ENCODE measurements at regions not wholly inside any gene's neighbourhood (a gene's known extent, or its start where the extent isn't known, plus 50 kb on each side); places are given as distances from the start of the nearest gene placed in this dataset.

GRCh38 chr3:104677932-104678331 lies 688.8 kb upstream of the ALCAM start:
- Mint-ChIP-seq H3K36me3 (ENCODE audit: insufficient read depth, unreplicated experiment) (no peaks in the 10 kb centered on the region), H3K4me3 (ENCODE audit: unreplicated experiment) (no peak overlapping the region), H3K27ac (ENCODE audit: low read depth, unreplicated experiment) (no peak overlapping the region), H3K9me3 (ENCODE audit: unreplicated experiment) (no peaks in the 10 kb centered on the region), H3K4me1 (ENCODE audit: insufficient read depth, unreplicated experiment) (no peaks in the 10 kb centered on the region), H3K27me3 (ENCODE audit: insufficient read depth, unreplicated experiment) (no peaks in the 10 kb centered on the region)
- no peak for DNase-seq (ENCODE audit: unreplicated experiment)
- BruUV-seq (replicated peaks) = no TSS peak
- ChIA-PET CTCF (interaction anchor here (0.6 kb wide), 1 partner anchor 160 kb away, joined by 3 read pairs; no protein-coding TSS in a partner anchor), POLR2A (no interaction called here)
- intact Hi-C loops (cut with micrococcal nuclease) = no loop called here
- TF ChIP-seq CTCF (IDR thresholded peaks at IDR 0.05; ENCODE audit: unreplicated experiment) = no peak

- no peak overlapping the region for H3K27ac Mint-ChIP-seq (ENCODE audit: low read depth, unreplicated experiment)
- no peak for TF ChIP-seq CTCF (IDR thresholded peaks at IDR 0.05; ENCODE audit: unreplicated experiment)
- no TSS peak for BruUV-seq (replicated peaks)
- DNase-seq (ENCODE audit: unreplicated experiment) = no peak
- no peaks in the 10 kb centered on the region for H3K9me3 Mint-ChIP-seq (ENCODE audit: unreplicated experiment)
- H3K4me3 Mint-ChIP-seq (ENCODE audit: unreplicated experiment) = no peak overlapping the region
- ChIA-PET POLR2A (no interaction called here), CTCF (no interaction called here)
- no peaks in the 10 kb centered on the region for H3K36me3 Mint-ChIP-seq (ENCODE audit: insufficient read depth, unreplicated experiment)
- intact Hi-C loops (cut with micrococcal nuclease) = no loop called here
- no peaks in the 10 kb centered on the region for H3K4me1 Mint-ChIP-seq (ENCODE audit: insufficient read depth, unreplicated experiment)
- no peaks in the 10 kb centered on the region for H3K27me3 Mint-ChIP-seq (ENCODE audit: insufficient read depth, unreplicated experiment)
Observed at GRCh38 chr3:104685492-104685891, 681.2 kb upstream of the ALCAM start.

- no TSS peak for BruUV-seq (replicated peaks)
Observed at GRCh38 chr3:104687362-104687761, 679.3 kb upstream of the ALCAM start.

GRCh38 chr3:104696470-104696869 lies 670.2 kb upstream of the ALCAM start:
- intact Hi-C loops (cut with micrococcal nuclease) = no loop called here
- H3K27ac Mint-ChIP-seq (ENCODE audit: low read depth, unreplicated experiment) = no peak overlapping the region
- ChIA-PET POLR2A (no interaction called here), CTCF (no interaction called here)
- peaks cover 7% of the 10 kb centered on the region for H3K9me3 Mint-ChIP-seq (ENCODE audit: unreplicated experiment)
- BruUV-seq (replicated peaks) = no TSS peak
- no peaks in the 10 kb centered on the region for H3K4me1 Mint-ChIP-seq (ENCODE audit: insufficient read depth, unreplicated experiment)
- no peak overlapping the region for H3K4me3 Mint-ChIP-seq (ENCODE audit: unreplicated experiment)
- no peak for DNase-seq (ENCODE audit: unreplicated experiment)
- TF ChIP-seq CTCF (IDR thresholded peaks at IDR 0.05; ENCODE audit: unreplicated experiment) = no peak
- no peaks in the 10 kb centered on the region for H3K36me3 Mint-ChIP-seq (ENCODE audit: insufficient read depth, unreplicated experiment)
- H3K27me3 Mint-ChIP-seq (ENCODE audit: insufficient read depth, unreplicated experiment) = no peaks in the 10 kb centered on the region

More at GRCh38 chr3:104687362-104687761, 679.3 kb upstream of the ALCAM start:
- H3K9me3 Mint-ChIP-seq (ENCODE audit: unreplicated experiment) = no peaks in the 10 kb centered on the region
- no peaks in the 10 kb centered on the region for H3K27me3 Mint-ChIP-seq (ENCODE audit: insufficient read depth, unreplicated experiment)
- no peaks in the 10 kb centered on the region for H3K36me3 Mint-ChIP-seq (ENCODE audit: insufficient read depth, unreplicated experiment)
- no peaks in the 10 kb centered on the region for H3K4me1 Mint-ChIP-seq (ENCODE audit: insufficient read depth, unreplicated experiment)
- intact Hi-C loops (cut with micrococcal nuclease) = no loop called here
- CTCF ChIA-PET = no interaction called here
- POLR2A ChIA-PET = no interaction called here
- no peak overlapping the region for H3K27ac Mint-ChIP-seq (ENCODE audit: low read depth, unreplicated experiment)
- no peak overlapping the region for H3K4me3 Mint-ChIP-seq (ENCODE audit: unreplicated experiment)
- DNase-seq (ENCODE audit: unreplicated experiment) = no peak
- TF ChIP-seq CTCF (IDR thresholded peaks at IDR 0.05; ENCODE audit: unreplicated experiment) = no peak
